GM10248 (cell line): ENCODE measurements at regions not wholly inside any gene's neighbourhood (a gene's known extent, or its start where the extent isn't known, plus 50 kb on each side); places are given as distances from the start of the nearest gene placed in this dataset.

Source experiments
- CTCF ChIA-PET: fragments of 300-600 bp; sonication (Branson Sonifier 250); formaldehyde crosslinking; extraction: SDS; loops from one replicate; lab custom pipeline; 2021; ENCODE audit warnings: antibody characterized with exemption; lab: Yijun Ruan, JAX
- POLR2A ChIA-PET: fragments of 350-650 bp; sonication (Branson Sonifier 250); formaldehyde crosslinking; extraction: SDS; loops from one replicate; lab custom pipeline; 2020; ENCODE audit warnings: antibody characterized with exemption; lab: Yijun Ruan, JAX
- DNase-seq: peaks from one replicate; pipeline ENCODE4 v3.0.0; 2012; ENCODE audit errors: extremely low spot score
- TF ChIP-seq, protein P1 (sequence below): IDR thresholded peaks from 2 replicates; pipeline ENCODE4 v1.5.1; 2012; ENCODE audit warnings: mild to moderate bottlenecking, low read depth; ENCODE audit errors: extremely low read depth, missing control alignments, control extremely low read depth

DNA sequence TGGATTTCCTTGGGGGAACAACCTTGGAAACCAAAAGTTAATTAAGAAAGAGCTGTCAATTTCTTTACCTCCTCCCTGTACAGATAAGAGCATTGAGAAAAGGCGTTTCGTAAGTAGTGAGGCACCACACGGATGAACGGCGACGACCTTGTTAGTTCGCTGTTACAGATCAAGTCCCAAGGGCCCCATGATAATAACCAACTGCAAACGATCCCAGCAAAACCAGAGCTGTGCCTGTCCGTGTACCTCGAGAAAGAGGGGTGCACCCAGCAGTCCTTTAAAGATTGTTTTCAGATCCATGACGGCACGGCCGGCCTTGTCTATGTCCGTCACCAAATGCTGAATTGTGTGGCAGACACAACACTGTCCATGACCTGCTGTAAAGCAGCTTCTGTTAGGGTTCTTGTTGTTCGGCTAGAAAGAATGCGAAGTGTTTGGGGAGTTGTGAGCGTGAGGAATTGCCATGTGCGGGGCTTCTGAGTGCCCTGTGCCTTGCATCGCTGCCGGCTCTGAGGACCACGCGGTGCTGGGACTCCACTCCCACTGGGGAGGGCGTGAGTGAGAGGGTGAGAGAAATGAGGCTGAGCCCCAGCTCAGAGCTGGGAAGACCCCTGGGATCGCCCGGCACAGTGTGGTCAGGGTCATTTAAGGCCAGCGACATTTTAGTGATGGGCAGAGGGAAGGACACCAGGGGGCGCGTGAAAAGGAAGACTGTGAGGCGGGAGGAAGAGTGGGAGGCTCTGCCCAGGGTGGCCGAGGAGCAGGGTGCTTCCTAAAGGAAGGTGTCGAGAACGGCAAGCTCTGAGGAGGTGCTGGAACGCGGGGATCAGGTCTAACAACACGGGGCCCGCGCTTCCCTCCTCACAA, 136.8 kb upstream of the RPS6KA2 start:
- no peak for DNase-seq
- POLR2A ChIA-PET: no interaction called here
- CTCF ChIA-PET: interaction anchor here (1.5 to 3.9 kb wide), 2 partner anchors 8 to 11 kb away, joined by 4 to 29 read pairs; no protein-coding TSS in a partner anchor
- TF ChIP-seq, protein P1, sequence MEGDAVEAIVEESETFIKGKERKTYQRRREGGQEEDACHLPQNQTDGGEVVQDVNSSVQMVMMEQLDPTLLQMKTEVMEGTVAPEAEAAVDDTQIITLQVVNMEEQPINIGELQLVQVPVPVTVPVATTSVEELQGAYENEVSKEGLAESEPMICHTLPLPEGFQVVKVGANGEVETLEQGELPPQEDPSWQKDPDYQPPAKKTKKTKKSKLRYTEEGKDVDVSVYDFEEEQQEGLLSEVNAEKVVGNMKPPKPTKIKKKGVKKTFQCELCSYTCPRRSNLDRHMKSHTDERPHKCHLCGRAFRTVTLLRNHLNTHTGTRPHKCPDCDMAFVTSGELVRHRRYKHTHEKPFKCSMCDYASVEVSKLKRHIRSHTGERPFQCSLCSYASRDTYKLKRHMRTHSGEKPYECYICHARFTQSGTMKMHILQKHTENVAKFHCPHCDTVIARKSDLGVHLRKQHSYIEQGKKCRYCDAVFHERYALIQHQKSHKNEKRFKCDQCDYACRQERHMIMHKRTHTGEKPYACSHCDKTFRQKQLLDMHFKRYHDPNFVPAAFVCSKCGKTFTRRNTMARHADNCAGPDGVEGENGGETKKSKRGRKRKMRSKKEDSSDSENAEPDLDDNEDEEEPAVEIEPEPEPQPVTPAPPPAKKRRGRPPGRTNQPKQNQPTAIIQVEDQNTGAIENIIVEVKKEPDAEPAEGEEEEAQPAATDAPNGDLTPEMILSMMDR: no peak

DNA sequence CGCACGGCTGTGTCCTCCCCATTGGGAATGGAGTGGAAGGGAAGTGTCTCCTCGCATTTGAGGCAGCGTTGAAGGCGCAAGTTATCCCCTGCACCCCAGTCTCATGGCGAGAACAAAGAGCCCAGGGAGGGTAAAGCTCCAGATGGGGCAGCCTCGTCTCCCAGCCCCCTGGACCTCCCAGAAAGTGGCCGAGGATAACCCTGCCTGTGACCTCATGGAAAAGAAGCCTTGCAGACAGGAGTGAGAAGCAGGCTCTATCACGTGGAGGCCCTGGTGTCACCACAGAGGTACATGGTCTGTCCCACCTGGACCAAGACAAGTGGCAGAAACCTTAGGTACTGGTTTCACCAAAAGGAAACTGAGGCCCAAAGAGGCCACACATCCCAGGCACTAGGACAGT, 134.8 kb upstream of the RPS6KA2 start:
- POLR2A ChIA-PET: no interaction called here
- CTCF ChIA-PET: interaction anchor here (3.7 kb wide), 1 partner anchor 13 kb away, joined by 24 read pairs; no protein-coding TSS in a partner anchor
- TF ChIP-seq, protein P1: no peak
- no peak for DNase-seq

DNA sequence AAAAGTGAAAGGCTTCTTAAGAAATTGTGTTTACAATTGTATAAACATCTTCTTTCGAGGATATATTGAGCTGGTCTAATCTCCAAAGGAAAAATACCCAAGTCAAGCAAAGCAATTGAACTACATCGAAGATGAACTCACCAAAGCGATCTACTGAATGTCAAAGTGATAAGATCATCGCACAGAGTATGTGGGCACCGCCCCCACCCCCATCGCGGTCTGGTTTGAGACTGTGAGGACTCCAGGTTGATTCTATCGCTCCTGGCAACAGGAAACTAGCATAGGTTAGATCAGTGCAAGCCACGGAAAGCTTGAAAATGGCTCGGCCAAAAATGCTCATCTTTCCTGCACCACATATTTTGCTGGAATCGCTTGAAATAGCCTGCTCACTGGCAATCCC, 133.2 kb upstream of the RPS6KA2 start:
- DNase-seq: no peak
- CTCF ChIA-PET: interaction anchor here (1.9 to 3.7 kb wide), 2 partner anchors 9 to 15 kb away, joined by 4 to 24 read pairs; no protein-coding TSS in a partner anchor
- POLR2A ChIA-PET: no interaction called here
- TF ChIP-seq, protein P1: no peak

DNA sequence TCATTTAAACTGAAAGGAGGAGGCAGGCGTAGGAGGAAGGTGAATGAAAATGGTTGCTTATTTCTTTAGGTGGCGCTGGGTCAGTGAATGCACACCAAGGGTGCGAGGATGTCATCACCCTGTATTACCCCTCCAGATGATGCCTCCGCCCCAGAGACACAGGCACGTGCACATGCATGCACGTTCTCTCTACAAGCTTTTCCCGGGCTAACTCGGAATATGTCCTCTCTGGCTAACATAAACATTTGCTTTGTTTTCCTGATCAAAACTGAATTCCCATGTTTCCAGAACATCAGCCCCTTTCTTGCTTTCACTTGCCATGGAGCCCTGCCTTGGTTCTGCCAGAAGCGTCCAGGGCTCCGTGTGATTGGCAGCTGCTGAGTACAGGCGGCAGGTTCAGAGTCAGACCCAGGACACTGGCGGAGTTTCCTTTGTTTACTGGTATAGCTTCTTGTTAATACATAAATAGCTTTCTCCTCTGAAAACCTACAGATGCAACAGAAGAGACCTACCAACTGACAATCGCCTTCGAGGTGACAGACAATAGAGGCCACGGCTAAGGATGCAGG, 131.2 kb upstream of the RPS6KA2 start:
- POLR2A ChIA-PET: no interaction called here
- TF ChIP-seq, protein P1: no peak
- CTCF ChIA-PET: interaction anchor here (0.9 to 3.7 kb wide), 4 partner anchors 17 to 533 kb away, joined by 3 to 24 read pairs (median 4); partner anchors contain the start of gene UNC93A
- no peak for DNase-seq

DNA sequence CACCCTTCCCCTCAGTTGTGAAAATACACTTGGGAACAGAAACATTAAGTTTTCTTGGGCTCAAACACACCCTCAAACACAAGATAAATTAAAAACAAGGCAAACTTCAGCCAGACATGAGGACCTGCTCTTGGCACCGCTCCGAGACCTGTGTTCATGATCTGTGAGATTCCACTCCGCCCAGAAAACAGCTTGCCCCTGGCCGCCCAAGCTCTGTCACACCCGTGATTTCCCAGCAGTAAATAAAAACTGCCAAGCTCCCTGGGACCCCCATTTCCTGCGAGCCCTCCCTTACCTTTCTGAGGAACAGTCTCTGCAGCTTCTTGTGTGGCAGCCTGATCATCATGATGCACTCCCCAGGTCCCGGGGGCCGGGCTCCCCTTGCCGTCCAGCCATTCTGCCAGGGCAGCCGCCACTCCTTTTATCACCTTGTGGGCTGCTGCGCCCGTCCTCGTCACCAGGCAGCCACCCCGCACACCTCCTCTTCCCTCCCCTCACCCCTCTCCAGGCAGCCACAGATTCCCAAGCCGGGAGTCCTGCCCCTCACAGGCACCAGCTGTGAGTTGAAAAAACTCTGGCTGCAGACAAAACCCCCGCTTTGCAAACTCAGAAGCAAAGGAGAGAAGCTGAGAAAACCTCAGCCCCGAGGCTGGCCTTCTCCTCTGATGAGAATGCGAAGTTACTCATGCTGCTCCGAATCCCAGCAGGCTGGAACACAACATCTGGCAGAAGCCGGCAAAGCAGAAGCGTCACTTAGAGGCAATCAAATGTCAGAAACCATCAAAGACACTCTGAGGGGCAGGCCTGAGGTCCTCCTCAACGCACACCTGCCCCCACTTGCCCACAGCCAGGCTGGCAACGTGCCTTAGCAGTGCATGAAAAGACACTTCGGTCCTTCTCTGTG, 130.4 kb upstream of the RPS6KA2 start:
- ChIA-PET CTCF (interaction anchor here (0.9 to 1.7 kb wide), 4 partner anchors 9 to 534 kb away, joined by 3 to 6 read pairs (median 3); partner anchors contain the start of gene UNC93A), POLR2A (no interaction called here)
- no peak for DNase-seq
- TF ChIP-seq, protein P1: no peak
